ENCODE measurements at regions not wholly inside any gene's neighbourhood (a gene's known extent, or its start where the extent isn't known, plus 50 kb on each side); places are given as distances from the start of the nearest gene placed in this dataset.

DNA sequence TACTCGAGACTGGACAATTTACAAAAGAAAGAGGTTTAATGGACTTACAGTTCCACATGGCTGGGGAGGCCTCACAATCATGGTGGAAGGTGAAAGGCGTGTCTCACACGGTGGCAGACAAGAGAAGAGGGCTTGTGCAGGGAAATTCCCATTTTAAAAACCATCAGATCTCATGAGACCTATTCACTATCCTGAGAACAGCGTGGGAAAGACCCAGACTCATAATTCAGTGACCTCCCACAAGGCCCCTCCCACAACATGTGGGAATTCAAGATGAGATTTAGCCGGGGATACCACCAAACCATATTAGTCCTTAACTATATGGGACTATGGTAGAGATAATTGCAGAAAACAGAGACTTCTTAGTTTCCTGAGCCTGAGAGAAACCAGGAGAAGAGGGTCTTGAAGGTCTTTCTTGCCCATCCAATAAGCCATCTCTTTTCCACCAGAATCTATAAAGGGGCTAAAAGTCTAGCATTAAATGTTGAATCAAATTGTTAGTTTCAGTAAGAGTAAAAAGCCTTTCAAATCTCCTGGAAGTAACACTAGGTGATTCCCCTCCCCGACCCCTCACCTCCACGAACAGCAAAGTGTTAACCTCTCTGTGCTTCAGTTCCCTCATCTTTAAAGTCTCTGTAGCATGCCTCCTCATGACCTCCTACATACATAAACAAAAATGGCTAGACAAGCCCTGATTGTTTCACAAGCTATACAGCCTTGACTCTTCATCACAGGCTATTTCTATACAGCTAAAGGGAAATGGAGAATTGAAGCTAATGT, 259.1 kb downstream of the TMEM167A start (continued):
- TF ChIP-seq, protein P1, sequence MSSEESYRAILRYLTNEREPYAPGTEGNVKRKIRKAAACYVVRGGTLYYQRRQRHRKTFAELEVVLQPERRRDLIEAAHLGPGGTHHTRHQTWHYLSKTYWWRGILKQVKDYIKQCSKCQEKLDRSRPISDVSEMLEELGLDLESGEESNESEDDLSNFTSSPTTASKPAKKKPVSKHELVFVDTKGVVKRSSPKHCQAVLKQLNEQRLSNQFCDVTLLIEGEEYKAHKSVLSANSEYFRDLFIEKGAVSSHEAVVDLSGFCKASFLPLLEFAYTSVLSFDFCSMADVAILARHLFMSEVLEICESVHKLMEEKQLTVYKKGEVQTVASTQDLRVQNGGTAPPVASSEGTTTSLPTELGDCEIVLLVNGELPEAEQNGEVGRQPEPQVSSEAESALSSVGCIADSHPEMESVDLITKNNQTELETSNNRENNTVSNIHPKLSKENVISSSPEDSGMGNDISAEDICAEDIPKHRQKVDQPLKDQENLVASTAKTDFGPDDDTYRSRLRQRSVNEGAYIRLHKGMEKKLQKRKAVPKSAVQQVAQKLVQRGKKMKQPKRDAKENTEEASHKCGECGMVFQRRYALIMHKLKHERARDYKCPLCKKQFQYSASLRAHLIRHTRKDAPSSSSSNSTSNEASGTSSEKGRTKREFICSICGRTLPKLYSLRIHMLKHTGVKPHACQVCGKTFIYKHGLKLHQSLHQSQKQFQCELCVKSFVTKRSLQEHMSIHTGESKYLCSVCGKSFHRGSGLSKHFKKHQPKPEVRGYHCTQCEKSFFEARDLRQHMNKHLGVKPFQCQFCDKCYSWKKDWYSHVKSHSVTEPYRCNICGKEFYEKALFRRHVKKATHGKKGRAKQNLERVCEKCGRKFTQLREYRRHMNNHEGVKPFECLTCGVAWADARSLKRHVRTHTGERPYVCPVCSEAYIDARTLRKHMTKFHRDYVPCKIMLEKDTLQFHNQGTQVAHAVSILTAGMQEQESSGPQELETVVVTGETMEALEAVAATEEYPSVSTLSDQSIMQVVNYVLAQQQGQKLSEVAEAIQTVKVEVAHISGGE (CRISPR knock-in tag; IDR thresholded peaks at IDR 0.05), result no peak
- TF ChIP-seq, protein P2, sequence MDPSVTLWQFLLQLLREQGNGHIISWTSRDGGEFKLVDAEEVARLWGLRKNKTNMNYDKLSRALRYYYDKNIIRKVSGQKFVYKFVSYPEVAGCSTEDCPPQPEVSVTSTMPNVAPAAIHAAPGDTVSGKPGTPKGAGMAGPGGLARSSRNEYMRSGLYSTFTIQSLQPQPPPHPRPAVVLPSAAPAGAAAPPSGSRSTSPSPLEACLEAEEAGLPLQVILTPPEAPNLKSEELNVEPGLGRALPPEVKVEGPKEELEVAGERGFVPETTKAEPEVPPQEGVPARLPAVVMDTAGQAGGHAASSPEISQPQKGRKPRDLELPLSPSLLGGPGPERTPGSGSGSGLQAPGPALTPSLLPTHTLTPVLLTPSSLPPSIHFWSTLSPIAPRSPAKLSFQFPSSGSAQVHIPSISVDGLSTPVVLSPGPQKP (IDR thresholded peaks at IDR 0.05; ENCODE audit: low read depth, low read length), result no peak
- no peak for TF ChIP-seq ZBED1 (IDR thresholded peaks at IDR 0.05; ENCODE audit: borderline replicate concordance)
- TF ChIP-seq, protein P3, sequence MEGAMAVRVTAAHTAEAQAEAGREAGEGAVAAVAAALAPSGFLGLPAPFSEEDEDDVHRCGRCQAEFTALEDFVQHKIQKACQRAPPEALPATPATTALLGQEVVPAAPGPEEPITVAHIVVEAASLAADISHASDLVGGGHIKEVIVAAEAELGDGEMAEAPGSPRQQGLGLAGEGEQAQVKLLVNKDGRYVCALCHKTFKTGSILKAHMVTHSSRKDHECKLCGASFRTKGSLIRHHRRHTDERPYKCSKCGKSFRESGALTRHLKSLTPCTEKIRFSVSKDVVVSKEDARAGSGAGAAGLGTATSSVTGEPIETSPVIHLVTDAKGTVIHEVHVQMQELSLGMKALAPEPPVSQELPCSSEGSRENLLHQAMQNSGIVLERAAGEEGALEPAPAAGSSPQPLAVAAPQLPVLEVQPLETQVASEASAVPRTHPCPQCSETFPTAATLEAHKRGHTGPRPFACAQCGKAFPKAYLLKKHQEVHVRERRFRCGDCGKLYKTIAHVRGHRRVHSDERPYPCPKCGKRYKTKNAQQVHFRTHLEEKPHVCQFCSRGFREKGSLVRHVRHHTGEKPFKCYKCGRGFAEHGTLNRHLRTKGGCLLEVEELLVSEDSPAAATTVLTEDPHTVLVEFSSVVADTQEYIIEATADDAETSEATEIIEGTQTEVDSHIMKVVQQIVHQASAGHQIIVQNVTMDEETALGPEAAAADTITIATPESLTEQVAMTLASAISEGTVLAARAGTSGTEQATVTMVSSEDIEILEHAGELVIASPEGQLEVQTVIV (IDR thresholded peaks at IDR 0.05; ENCODE audit: borderline replicate concordance, partially characterized antibody), result no peak
- TF ChIP-seq, protein P4, sequence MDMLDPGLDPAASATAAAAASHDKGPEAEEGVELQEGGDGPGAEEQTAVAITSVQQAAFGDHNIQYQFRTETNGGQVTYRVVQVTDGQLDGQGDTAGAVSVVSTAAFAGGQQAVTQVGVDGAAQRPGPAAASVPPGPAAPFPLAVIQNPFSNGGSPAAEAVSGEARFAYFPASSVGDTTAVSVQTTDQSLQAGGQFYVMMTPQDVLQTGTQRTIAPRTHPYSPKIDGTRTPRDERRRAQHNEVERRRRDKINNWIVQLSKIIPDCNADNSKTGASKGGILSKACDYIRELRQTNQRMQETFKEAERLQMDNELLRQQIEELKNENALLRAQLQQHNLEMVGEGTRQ (IDR thresholded peaks at IDR 0.05; ENCODE audit: borderline replicate concordance, low read depth, low read length), result no peak
- TF ChIP-seq MYC (IDR thresholded peaks at IDR 0.05; ENCODE audit: insufficient read depth, insufficient read length, insufficient replicate concordance, low read length, severe bottlenecking), result no peak
- TF ChIP-seq MEF2B (IDR thresholded peaks at IDR 0.05; ENCODE audit: partially characterized antibody, poor library complexity, severe bottlenecking), result peak; percentile 78
- TF ChIP-seq YY1 (IDR thresholded peaks at IDR 0.05; ENCODE audit: low read depth, low read length), result 0 out of 2 replicates have a peak, but pooled peaks have one; percentile 23
- no peak for TF ChIP-seq SMARCA5 (IDR thresholded peaks at IDR 0.05)
- no peak for TF ChIP-seq CHD1 (IDR thresholded peaks at IDR 0.05; ENCODE audit: low read depth, low read length)
- no peak for TF ChIP-seq ZZZ3 (IDR thresholded peaks at IDR 0.05; ENCODE audit: control insufficient read depth, insufficient read length, low read depth)
- 0 out of 2 replicates have a peak, but pooled peaks have one; percentile 17 for TF ChIP-seq IKZF1 (conservative IDR thresholded peaks at IDR 0.05)
- TF ChIP-seq CBX3 (IDR thresholded peaks at IDR 0.05; ENCODE audit: borderline replicate concordance, low read depth), result no peak
- peak; percentile 21 to 30; a peak in 1 of 4 replicates for TF ChIP-seq IKZF2 (IDR thresholded peaks at IDR 0.05)
- TF ChIP-seq BHLHE40 (IDR thresholded peaks at IDR 0.05; ENCODE audit: borderline replicate concordance in 1 of 2, low read depth in 2 of 2, low read length in 1 of 2), result peak in 1 of 2 experiments; percentile 25; a peak in 1 of 4 replicates
- no peak for TF ChIP-seq PML (IDR thresholded peaks at IDR 0.05; ENCODE audit: low read length)
- TF ChIP-seq FOXK2 (IDR thresholded peaks at IDR 0.05), result no peak
- no peak for TF ChIP-seq FOXM1 (IDR thresholded peaks at IDR 0.05; ENCODE audit: low read depth, low read length)
- TF ChIP-seq KLF5 (IDR thresholded peaks at IDR 0.05; ENCODE audit: partially characterized antibody), result no peak
- TF ChIP-seq ATF7 (IDR thresholded peaks at IDR 0.05; ENCODE audit: low read depth), result no peak
- no peak for TF ChIP-seq SMAD5 (IDR thresholded peaks at IDR 0.05; ENCODE audit: low read depth)
- TF ChIP-seq CHD4 (IDR thresholded peaks at IDR 0.05), result no peak
- TF ChIP-seq SREBF2 (IDR thresholded peaks at IDR 0.05; ENCODE audit: low read length), result no peak

Measured in GM12878 (cell line).